Karpas-422 (cell line): ENCODE measurements at regions not wholly inside any gene's neighbourhood (a gene's known extent, or its start where the extent isn't known, plus 50 kb on each side); places are given as distances from the start of the nearest gene placed in this dataset.

Source experiments
- DNase-seq: peaks from one replicate; pipeline ENCODE4 v3.0.0-alpha.2; 2015
- H2AFZ ChIP-seq: fragments of 200-600 bp; sonication (generic); 2 replicates; pipeline ENCODE4 v1.6.1; 2014; ENCODE audit warnings: antibody characterized with exemption, low read length, mixed read lengths
- H3K27ac ChIP-seq: fragments of 200-600 bp; sonication (generic); 2 replicates; pipeline ENCODE4 v1.5.1; 2014; ENCODE audit warnings: mild to moderate bottlenecking, low read length, moderate library complexity
- H3K27me3 ChIP-seq: fragments of 200-600 bp; sonication (generic); 2 replicates; pipeline ENCODE4 v1.6.1; 2014; ENCODE audit warnings: low read length, mixed read lengths
- H3K36me3 ChIP-seq: fragments of 200-600 bp; sonication (generic); 2 replicates; pipeline ENCODE4 v1.6.1; 2014; ENCODE audit warnings: low read length, mixed read lengths; ENCODE audit not compliant: insufficient read depth
- H3K4me1 ChIP-seq: fragments of 200-600 bp; sonication (generic); 2 replicates; pipeline ENCODE4 v1.6.1; 2014; ENCODE audit warnings: mild to moderate bottlenecking, low read length, mixed read lengths
- H3K4me2 ChIP-seq: fragments of 200-600 bp; sonication (generic); 2 replicates; pipeline ENCODE4 v1.6.1; 2014; ENCODE audit warnings: low read length, low read depth, mild to moderate bottlenecking; ENCODE audit not compliant: poor library complexity, severe bottlenecking
- H3K4me3 ChIP-seq: fragments of 200-600 bp; sonication (generic); 2 replicates; pipeline ENCODE4 v1.5.1; 2014; ENCODE audit warnings: mild to moderate bottlenecking, antibody characterized with exemption, low read length, mixed read lengths
- H3K79me2 ChIP-seq: fragments of 200-600 bp; sonication (generic); 2 replicates; pipeline ENCODE4 v1.6.1; 2014; ENCODE audit warnings: mild to moderate bottlenecking, low read length, mixed read lengths
- H3K9ac ChIP-seq: fragments of 200-600 bp; sonication (generic); 2 replicates; pipeline ENCODE4 v1.6.0; 2014; ENCODE audit warnings: low read length
- H3K9me2 ChIP-seq: fragments of 200-600 bp; sonication (generic), shearing (Covaris generic); replicated peaks from 2 replicates; pipeline ENCODE4 v1.6.0; 2014; ENCODE audit warnings: mild to moderate bottlenecking, low read length, moderate library complexity; ENCODE audit not compliant: insufficient read depth
- H3K9me3 ChIP-seq: fragments of 300-700, 200-600 bp; sonication (generic); 2 replicates; pipeline ENCODE4 v1.6.1; 2014; ENCODE audit warnings: low read length, mixed read lengths
- H4K20me1 ChIP-seq: fragments of 200-600 bp; sonication (generic); 2 replicates; pipeline ENCODE4 v1.6.1; 2014; ENCODE audit warnings: mild to moderate bottlenecking, antibody characterized with exemption, low read length, low read depth; ENCODE audit not compliant: insufficient read depth

DNA sequence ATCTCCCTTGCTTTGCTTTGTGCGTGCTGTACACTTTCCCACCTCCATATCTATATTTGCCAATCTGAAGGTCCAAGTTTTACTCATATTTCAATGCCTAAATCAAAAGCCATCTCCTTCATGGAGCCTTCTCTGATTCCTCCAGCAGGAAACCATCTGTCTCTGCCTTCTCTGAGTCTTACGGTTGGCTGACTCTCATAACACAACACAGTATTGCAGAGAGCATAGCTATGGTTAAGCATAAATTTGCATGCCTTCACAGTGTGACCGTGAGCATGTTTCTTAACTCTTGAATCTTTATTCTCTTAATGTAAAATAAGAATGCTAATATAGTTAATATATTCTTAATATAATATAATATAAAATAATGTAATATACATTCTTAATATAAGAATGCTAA lies 136.8 kb upstream of the PPP2R2B start:
- Histone ChIP-seq H4K20me1 (no peaks in the 10 kb centered on the region), H3K27ac (no peak overlapping the region), H3K9me3 (no peaks in the 10 kb centered on the region), H3K4me1 (no peaks in the 10 kb centered on the region), H3K9ac (no peak overlapping the region), H3K79me2 (no peaks in the 10 kb centered on the region), H3K9me2 (no peaks in the 10 kb centered on the region), H2AFZ (no peak overlapping the region), H3K4me3 (no peak overlapping the region), H3K4me2 (no peak overlapping the region), H3K36me3 (no peaks in the 10 kb centered on the region), H3K27me3 (no peaks in the 10 kb centered on the region)
- DNase-seq, result no peak

DNA sequence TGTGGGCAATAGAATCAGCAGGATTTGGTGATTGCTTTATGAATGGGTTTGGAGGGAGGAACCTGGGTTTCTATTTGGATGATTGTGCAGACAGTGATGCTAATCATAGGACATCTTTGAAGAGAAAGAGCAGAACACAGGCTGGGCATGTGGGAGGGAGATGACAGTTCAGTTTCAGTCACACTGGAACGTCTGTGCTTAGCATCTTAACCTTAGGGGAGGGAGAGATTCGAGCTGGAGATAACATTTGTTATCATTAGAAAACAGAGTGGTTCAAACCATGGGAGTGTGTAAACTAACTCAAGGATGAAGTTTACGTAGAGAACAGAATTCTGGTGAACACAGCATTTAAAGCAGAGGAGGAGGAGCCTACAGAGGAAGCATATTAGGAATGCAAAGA lies 138.6 kb upstream of the PPP2R2B start:
- H3K9me3 ChIP-seq, result no peaks in the 10 kb centered on the region
- H3K79me2 ChIP-seq, result no peaks in the 10 kb centered on the region
- no peak overlapping the region for H3K4me2 ChIP-seq
- no peak overlapping the region for H3K4me3 ChIP-seq
- DNase-seq, result no peak
- no peak overlapping the region for H3K9ac ChIP-seq
- H3K4me1 ChIP-seq, result no peaks in the 10 kb centered on the region
- H2AFZ ChIP-seq, result no peak overlapping the region
- no peaks in the 10 kb centered on the region for H4K20me1 ChIP-seq
- no peak overlapping the region for H3K27ac ChIP-seq
- no peaks in the 10 kb centered on the region for H3K9me2 ChIP-seq
- H3K36me3 ChIP-seq, result no peaks in the 10 kb centered on the region
- no peaks in the 10 kb centered on the region for H3K27me3 ChIP-seq

DNA sequence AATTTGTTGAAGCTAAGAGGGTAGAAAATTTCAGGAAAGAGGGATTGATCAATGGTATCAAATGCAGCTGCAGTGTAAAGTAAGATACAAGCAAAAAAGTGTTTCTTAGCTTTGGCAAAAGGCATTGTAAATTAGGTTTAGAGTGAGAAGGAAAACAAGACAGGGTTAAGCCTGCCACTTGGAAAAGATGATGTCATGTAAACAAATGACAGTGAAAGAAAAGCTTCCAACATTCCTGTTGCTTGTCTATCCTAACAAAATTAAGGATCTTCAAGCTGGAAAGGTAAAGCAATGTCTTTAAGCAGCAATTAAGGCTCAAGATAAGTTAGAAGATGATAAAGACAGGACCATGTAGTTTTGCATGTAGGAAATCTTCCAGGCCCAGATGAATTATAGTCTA lies 139.1 kb upstream of the PPP2R2B start:
- Histone ChIP-seq H3K36me3 (no peaks in the 10 kb centered on the region), H4K20me1 (no peaks in the 10 kb centered on the region), H3K9me2 (no peaks in the 10 kb centered on the region), H3K9ac (no peak overlapping the region), H3K4me1 (no peaks in the 10 kb centered on the region), H3K4me2 (no peak overlapping the region), H2AFZ (no peak overlapping the region), H3K4me3 (no peak overlapping the region), H3K9me3 (no peaks in the 10 kb centered on the region), H3K27ac (no peak overlapping the region), H3K79me2 (no peaks in the 10 kb centered on the region), H3K27me3 (no peaks in the 10 kb centered on the region)
- DNase-seq, result no peak

DNA sequence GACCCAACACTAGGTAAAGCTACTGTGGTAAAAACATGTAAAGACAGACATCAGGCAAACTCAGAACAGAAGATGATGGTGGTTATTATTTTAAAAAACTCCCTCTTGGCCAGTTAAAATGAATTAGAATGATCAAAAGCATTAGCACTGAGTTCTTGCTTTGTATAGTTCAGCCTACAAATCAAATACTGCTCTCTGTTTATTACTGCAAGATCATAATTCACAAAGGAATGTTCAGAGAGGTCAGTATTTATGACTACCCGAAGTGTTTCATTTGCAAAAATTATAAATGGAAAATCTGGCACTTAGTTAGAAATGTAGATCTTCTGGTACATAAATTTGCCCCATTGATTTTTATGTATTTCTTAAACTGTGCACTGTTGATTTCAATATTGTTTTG lies 140.3 kb upstream of the PPP2R2B start:
- Histone ChIP-seq H3K9me3 (no peaks in the 10 kb centered on the region), H3K4me3 (no peak overlapping the region), H3K9ac (no peak overlapping the region), H2AFZ (no peak overlapping the region), H3K4me1 (no peaks in the 10 kb centered on the region), H4K20me1 (no peaks in the 10 kb centered on the region), H3K36me3 (no peaks in the 10 kb centered on the region), H3K27me3 (no peaks in the 10 kb centered on the region), H3K27ac (no peak overlapping the region), H3K79me2 (no peaks in the 10 kb centered on the region), H3K9me2 (no peaks in the 10 kb centered on the region), H3K4me2 (no peak overlapping the region)
- DNase-seq, result no peak

DNA sequence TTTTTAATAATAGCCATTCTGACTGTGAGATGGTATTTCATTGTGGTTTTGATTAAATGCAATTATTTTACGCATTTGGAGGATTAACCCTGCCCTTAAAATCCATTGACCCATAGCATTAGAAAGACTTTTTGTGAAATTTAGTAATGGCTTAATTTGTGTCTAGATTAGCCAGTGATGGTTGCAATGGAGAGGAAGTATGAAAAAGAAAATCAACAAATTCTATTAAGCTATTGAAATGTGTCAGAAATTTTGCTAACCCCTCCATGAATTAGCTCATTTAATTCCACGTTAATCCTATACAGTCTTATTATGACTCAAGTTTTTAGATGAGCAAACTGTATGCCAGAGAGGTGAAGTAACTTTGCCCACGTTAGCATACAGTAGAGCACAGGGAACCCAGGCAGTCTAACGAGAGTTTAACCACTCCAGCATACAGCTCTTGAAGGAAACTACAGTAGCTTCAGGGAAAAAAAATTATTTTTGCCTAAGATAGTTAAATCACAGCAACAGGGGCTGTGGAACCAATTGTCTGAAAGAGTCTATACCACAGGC lies 158.2 kb upstream of the PPP2R2B start:
- no peaks in the 10 kb centered on the region for H3K36me3 ChIP-seq
- no peaks in the 10 kb centered on the region for H3K27me3 ChIP-seq
- no peak overlapping the region for H3K9ac ChIP-seq
- H3K9me3 ChIP-seq, result no peaks in the 10 kb centered on the region
- peaks cover 6% of the 10 kb centered on the region for H3K4me1 ChIP-seq
- 0 out of 2 replicates have a peak, but pooled peaks cover 5% of the 10 kb centered on the region for H3K9me2 ChIP-seq
- H3K4me2 ChIP-seq, result no peak overlapping the region
- DNase-seq, result no peak
- no peak overlapping the region for H2AFZ ChIP-seq
- no peak overlapping the region for H3K4me3 ChIP-seq
- H3K79me2 ChIP-seq, result no peaks in the 10 kb centered on the region
- no peaks in the 10 kb centered on the region for H4K20me1 ChIP-seq
- no peak overlapping the region for H3K27ac ChIP-seq

DNA sequence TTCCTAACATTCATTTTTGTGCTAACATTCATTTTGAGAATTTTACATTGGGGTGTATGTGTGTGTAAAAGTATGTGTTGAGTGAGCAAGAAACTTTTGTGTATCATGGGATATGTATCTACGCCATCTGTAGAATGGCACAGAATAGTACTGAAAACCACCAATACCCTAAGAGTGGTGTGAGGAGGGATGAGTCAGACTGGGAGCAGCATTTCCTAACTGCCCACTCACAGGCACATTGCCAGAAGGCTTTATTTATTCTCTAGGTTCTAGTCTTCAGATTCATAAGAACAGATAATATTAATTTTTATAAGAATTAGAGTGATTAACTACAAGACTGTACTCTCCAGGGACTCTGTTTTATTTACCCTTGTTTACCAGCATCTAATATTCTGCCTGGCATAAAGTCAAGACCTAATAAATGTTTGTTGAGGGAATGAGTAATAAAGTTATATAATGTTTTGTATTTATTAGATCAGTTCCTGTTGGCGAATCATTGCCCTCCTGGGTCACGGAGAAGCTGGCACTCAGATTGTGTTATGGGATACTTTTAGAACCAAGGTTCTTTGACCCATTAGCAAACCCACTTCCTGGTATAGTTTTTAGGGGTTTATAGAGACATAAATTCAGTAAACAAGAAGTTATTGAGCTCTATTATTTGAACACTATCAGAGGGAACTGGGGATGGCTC lies 159.1 kb upstream of the PPP2R2B start:
- no peaks in the 10 kb centered on the region for H4K20me1 ChIP-seq
- H3K4me3 ChIP-seq, result no peak overlapping the region
- H3K27me3 ChIP-seq, result no peaks in the 10 kb centered on the region
- no peaks in the 10 kb centered on the region for H3K79me2 ChIP-seq
- no peaks in the 10 kb centered on the region for H3K9me3 ChIP-seq
- peaks cover 6% of the 10 kb centered on the region for H3K4me1 ChIP-seq
- no peak overlapping the region for H2AFZ ChIP-seq
- H3K9me2 ChIP-seq, result 0 out of 2 replicates have a peak, but pooled peaks cover 5% of the 10 kb centered on the region
- no peak overlapping the region for H3K9ac ChIP-seq
- H3K36me3 ChIP-seq, result no peaks in the 10 kb centered on the region
- H3K27ac ChIP-seq, result no peak overlapping the region
- no peak for DNase-seq
- H3K4me2 ChIP-seq, result no peak overlapping the region

DNA sequence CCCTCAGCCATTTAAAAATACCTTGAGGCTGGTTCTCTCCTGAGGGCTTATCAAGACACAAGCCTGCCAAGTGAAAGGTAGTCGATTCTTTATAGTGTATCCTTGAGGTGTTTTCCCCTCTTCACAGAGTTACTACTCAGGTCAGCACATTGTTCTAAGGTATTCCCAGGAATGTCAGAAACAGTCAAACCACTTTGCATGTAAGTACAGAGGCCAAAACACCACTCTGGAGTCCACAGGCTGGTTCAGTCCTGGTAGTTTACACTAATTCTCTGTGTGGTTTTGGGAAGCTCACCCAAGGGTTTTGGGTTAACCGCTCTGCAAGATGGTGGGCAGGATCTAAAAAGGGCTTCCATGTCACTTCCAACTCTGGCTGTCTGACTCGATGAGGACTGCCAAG lies 162.3 kb upstream of the PPP2R2B start:
- H3K4me3 ChIP-seq, result no peak overlapping the region
- no peaks in the 10 kb centered on the region for H3K36me3 ChIP-seq
- H3K9ac ChIP-seq, result no peak overlapping the region
- H4K20me1 ChIP-seq, result no peaks in the 10 kb centered on the region
- no peak for DNase-seq
- H3K27me3 ChIP-seq, result no peaks in the 10 kb centered on the region
- no peak overlapping the region for H3K4me2 ChIP-seq
- no peak overlapping the region for H2AFZ ChIP-seq
- H3K79me2 ChIP-seq, result no peaks in the 10 kb centered on the region
- H3K9me2 ChIP-seq, result no peaks in the 10 kb centered on the region
- peaks cover 6% of the 10 kb centered on the region for H3K4me1 ChIP-seq
- no peak overlapping the region for H3K27ac ChIP-seq
- H3K9me3 ChIP-seq, result no peaks in the 10 kb centered on the region

DNA sequence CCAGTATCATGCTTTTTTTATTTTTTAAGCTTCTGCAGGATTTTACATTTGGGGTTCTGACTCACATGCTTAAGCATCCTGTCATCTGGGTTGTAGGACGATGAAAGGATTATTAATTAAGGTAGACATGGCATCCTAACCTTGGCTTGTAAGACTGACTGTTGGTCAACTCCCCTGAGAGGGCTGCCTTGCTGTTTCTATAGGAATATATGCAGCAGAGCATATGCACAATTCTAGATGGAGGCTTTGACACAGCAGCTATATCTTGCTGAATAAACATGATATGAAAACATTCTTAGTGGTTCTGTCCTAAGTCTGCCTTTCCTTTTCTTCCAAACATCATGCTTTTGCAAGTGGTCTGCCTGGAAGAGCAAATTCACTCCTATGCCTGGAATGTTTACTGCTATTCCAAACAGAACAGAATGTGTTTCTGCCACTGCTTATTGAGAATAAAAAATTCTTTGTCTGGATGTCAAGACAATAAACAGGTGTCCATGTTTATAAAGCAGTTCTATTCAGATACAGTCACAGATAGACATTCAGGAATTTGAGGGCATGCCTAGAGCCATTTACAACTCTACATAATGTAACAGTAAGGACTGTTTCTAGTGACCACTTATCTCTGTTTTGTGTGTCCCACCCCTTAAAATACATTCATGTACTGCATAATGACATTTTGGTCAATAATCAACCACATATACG lies 166.2 kb upstream of the PPP2R2B start:
- Histone ChIP-seq H3K27me3 (no peaks in the 10 kb centered on the region), H3K4me2 (no peak overlapping the region), H3K9ac (no peak overlapping the region), H4K20me1 (no peaks in the 10 kb centered on the region), H2AFZ (no peak overlapping the region), H3K27ac (no peak overlapping the region), H3K4me3 (no peak overlapping the region), H3K9me2 (no peaks in the 10 kb centered on the region), H3K79me2 (no peaks in the 10 kb centered on the region), H3K36me3 (no peaks in the 10 kb centered on the region), H3K9me3 (no peaks in the 10 kb centered on the region), H3K4me1 (no peaks in the 10 kb centered on the region; the same call in 1 of the 2 replicates)
- DNase-seq, result no peak
